ENCODE measurements at regions not wholly inside any gene's neighbourhood (a gene's known extent, or its start where the extent isn't known, plus 50 kb on each side); places are given as distances from the start of the nearest gene placed in this dataset.

DNA sequence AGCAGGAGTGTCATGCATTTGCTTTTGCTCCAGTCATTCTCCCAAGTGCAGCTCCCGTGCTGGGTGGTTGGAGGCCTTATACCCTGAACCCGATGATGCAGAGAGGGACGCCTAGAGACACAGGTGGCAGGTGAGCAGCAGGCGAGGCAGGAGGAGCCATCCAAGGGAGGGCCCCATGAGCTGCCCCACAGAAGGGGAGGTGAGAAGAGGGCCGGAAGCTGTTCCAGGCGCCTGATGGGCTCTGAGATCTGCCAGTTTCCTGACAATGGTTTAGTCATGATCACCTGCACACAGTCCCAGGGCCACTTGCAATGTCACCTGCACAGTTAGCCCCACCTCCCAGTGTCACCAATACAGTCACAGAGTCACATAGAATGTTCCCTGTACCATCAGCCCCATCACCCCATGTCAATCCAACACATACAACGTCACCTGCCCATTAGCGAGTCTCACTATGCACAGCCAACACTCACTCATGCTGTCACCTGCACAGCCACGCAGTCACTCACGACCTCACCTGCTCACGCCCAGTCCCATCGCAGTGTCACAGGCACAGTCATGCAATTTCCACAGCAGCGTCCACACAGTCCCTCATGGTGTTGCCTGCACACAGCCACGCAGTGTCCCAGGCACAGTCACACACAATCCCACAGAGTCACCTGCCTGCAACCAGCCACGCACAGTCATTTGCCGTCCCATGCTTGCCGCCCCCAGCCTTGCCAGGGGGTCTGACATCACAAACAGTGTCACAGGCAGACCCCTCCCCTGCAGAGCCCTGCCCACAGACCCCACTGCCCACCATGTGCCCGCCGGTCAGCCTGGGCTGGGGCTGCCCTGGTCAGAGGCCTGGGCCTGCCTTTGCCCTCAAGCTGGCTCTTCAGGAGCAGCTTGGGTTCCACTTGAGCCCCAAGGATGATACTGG is 113.4 kb downstream of the LHX2 start:
- Histone ChIP-seq H3K36me3 (ENCODE audit: low read depth, low read length) (no peaks in the 10 kb centered on the region), H3K27me3 (ENCODE audit: low read length) (no peaks in the 10 kb centered on the region), H3K9me3 (ENCODE audit: low read length) (no peaks in the 10 kb centered on the region), H3K79me2 (ENCODE audit: low read length) (no peaks in the 10 kb centered on the region), H2AFZ (ENCODE audit: low read length) (no peak overlapping the region), H3K4me3 (ENCODE audit: low read length) (no peak overlapping the region), H3K27ac (ENCODE audit: low read length) (no peak overlapping the region), H4K20me1 (ENCODE audit: low read length) (no peaks in the 10 kb centered on the region), H3K4me1 (ENCODE audit: insufficient read depth, low read length) (peaks cover 4% of the 10 kb centered on the region; the same call in 1 of the 2 replicates), H3F3A (ENCODE audit: low read length, unreplicated experiment) (no peaks in the 10 kb centered on the region), H3K9ac (ENCODE audit: low read length) (no peak overlapping the region), H3K4me2 (ENCODE audit: low read length) (no peak overlapping the region), H3K9me2 (replicated peaks; ENCODE audit: low read length) (no peaks in the 10 kb centered on the region)
- TF ChIP-seq EZH2 (IDR thresholded peaks at IDR 0.05; ENCODE audit: low read length, unreplicated experiment) (no peak), EZH2phosphoT487 (IDR thresholded peaks at IDR 0.05; ENCODE audit: borderline replicate concordance, low read length) (no peak)
- TF ChIP-seq, protein P1, sequence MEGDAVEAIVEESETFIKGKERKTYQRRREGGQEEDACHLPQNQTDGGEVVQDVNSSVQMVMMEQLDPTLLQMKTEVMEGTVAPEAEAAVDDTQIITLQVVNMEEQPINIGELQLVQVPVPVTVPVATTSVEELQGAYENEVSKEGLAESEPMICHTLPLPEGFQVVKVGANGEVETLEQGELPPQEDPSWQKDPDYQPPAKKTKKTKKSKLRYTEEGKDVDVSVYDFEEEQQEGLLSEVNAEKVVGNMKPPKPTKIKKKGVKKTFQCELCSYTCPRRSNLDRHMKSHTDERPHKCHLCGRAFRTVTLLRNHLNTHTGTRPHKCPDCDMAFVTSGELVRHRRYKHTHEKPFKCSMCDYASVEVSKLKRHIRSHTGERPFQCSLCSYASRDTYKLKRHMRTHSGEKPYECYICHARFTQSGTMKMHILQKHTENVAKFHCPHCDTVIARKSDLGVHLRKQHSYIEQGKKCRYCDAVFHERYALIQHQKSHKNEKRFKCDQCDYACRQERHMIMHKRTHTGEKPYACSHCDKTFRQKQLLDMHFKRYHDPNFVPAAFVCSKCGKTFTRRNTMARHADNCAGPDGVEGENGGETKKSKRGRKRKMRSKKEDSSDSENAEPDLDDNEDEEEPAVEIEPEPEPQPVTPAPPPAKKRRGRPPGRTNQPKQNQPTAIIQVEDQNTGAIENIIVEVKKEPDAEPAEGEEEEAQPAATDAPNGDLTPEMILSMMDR (conservative IDR thresholded peaks at IDR 0.05; ENCODE audit: low read depth, low read length), result no peak
- ChIA-PET CTCF (no interaction called here), POLR2A (ENCODE audit: unreplicated experiment) (no interaction called here)
- intact Hi-C loops (cut with micrococcal nuclease), result loop anchor here (5.0 to 10.0 kb wide), 3 partner anchors 132 to 270 kb away; partner anchors contain the start of gene NEK6
- BruUV-seq (replicated peaks), result no TSS peak
- ATAC-seq, result no peak
- DNase-seq, result no peak

DNA sequence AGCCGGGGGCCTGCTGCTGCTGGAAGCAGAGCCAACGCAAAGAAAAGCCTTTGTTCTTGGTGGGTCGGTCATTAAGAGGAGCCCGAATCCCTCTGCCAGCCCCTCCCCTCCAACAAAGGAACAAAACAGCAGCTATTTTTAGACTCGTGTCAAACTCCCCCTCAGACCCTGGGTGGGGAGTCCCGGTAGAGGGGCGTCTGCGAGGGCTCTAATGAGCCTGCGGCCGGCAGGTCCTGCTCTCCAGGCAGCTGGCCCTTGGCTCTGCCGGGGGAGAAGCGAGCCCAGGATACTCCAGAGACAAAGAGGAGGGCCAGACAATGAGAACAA is 114.0 kb downstream of the LHX2 start:
- CTCF ChIA-PET, result no interaction called here
- H4K20me1 ChIP-seq (ENCODE audit: low read length), result no peaks in the 10 kb centered on the region
- no TSS peak for BruUV-seq (replicated peaks)
- intact Hi-C loops (cut with micrococcal nuclease), result loop anchor here (5.0 to 10.0 kb wide), 3 partner anchors 132 to 269 kb away; partner anchors contain the start of gene NEK6
- TF ChIP-seq, protein P1 (conservative IDR thresholded peaks at IDR 0.05; ENCODE audit: low read depth, low read length), result no peak
- TF ChIP-seq EZH2 (IDR thresholded peaks at IDR 0.05; ENCODE audit: low read length, unreplicated experiment), result no peak
- no peak for TF ChIP-seq EZH2phosphoT487 (IDR thresholded peaks at IDR 0.05; ENCODE audit: borderline replicate concordance, low read length)
- H3K9me2 ChIP-seq (replicated peaks; ENCODE audit: low read length), result no peaks in the 10 kb centered on the region
- no peaks in the 10 kb centered on the region for H3F3A ChIP-seq (ENCODE audit: low read length, unreplicated experiment)
- H3K4me1 ChIP-seq (ENCODE audit: insufficient read depth, low read length), result peaks cover 4% of the 10 kb centered on the region; the same call in 1 of the 2 replicates
- DNase-seq, result no peak
- POLR2A ChIA-PET (ENCODE audit: unreplicated experiment), result no interaction called here
- ATAC-seq, result no peak
- no peak overlapping the region for H3K4me3 ChIP-seq (ENCODE audit: low read length)
- no peak overlapping the region for H3K27ac ChIP-seq (ENCODE audit: low read length)
- no peaks in the 10 kb centered on the region for H3K9me3 ChIP-seq (ENCODE audit: low read length)
- H3K36me3 ChIP-seq (ENCODE audit: low read depth, low read length), result no peaks in the 10 kb centered on the region
- no peak overlapping the region for H3K4me2 ChIP-seq (ENCODE audit: low read length)
- H3K9ac ChIP-seq (ENCODE audit: low read length), result no peak overlapping the region
- no peaks in the 10 kb centered on the region for H3K79me2 ChIP-seq (ENCODE audit: low read length)
- H2AFZ ChIP-seq (ENCODE audit: low read length), result no peak overlapping the region
- H3K27me3 ChIP-seq (ENCODE audit: low read length), result no peaks in the 10 kb centered on the region
